Endothelial cell of umbilical vein (primary cell): ENCODE measurements at regions not wholly inside any gene's neighbourhood (a gene's known extent, or its start where the extent isn't known, plus 50 kb on each side); places are given as distances from the start of the nearest gene placed in this dataset.

ENCODE experiments used
- BruUV-seq: library from RNA; stranded (reverse); fragments of 400-500 nt; replicated peaks from 2 replicates; lab custom pipeline; 2021; lab: Mats Ljungman, UMichigan
- CTCF ChIA-PET: fragments of 300-600, 350-600 bp; sonication (Branson Sonifier 250); formaldehyde crosslinking; loops from one replicate; lab custom pipeline; 2021; ENCODE audit warnings: antibody characterized with exemption, inconsistent platforms; lab: Charles Lee
- POLR2A ChIA-PET: fragments of 300-600, 350-600 bp; sonication (Branson Sonifier 250); formaldehyde crosslinking; loops from one replicate; lab custom pipeline; 2021; ENCODE audit warnings: antibody characterized with exemption, inconsistent platforms; lab: Charles Lee
- DNase-seq: peaks from one replicate; pipeline ENCODE4 v3.0.0-alpha.2; 2011; ENCODE audit warnings: low read depth, low spot score
- FAIRE-seq: peaks from 2 replicates; lab custom pipeline; 2011; peaks lifted over from hg19 to GRCh38; lab: Jason Lieb, UNC
- H2AFZ ChIP-seq: 2 replicates; pipeline ENCODE4 v1.6.0; 2012; ENCODE audit warnings: low read depth, low read length, control low read depth, inconsistent platforms
- H3K27ac ChIP-seq: 2 replicates; pipeline ENCODE4 v1.5.1; 2011; ENCODE audit warnings: low read depth, mild to moderate bottlenecking, control low read depth, low read length, moderate library complexity; ENCODE audit not compliant: insufficient read depth
- H3K27me3 ChIP-seq, 2 experiments: 2 replicates each; pipeline versions ENCODE4 v1.6.0 to v1.6.1; 2011; ENCODE audit warnings: low read length in 2 of 2, mixed read lengths in 1 of 2; ENCODE audit not compliant: control insufficient read depth in 2 of 2, insufficient read depth in 2 of 2
- H3K36me3 ChIP-seq, 2 experiments: 2 replicates in 1 of 2; 3 replicates in 1 of 2; pipeline ENCODE4 v1.5.1; 2011; ENCODE audit warnings: low read length in 2 of 2, mild to moderate bottlenecking in 1 of 2, moderate library complexity in 1 of 2; ENCODE audit not compliant: control insufficient read depth in 2 of 2, insufficient read depth in 2 of 2; ENCODE audit errors: extremely low read depth in 1 of 2
- H3K4me1 ChIP-seq: 3 replicates; pipeline ENCODE4 v1.5.1; 2011; ENCODE audit warnings: mild to moderate bottlenecking, low read length; ENCODE audit not compliant: control insufficient read depth, insufficient read depth; ENCODE audit errors: extremely low read depth
- H3K4me2 ChIP-seq: 2 replicates; pipeline ENCODE4 v1.6.1; 2011; ENCODE audit warnings: low read length, control low read depth, mixed read lengths; ENCODE audit not compliant: insufficient read depth
- H3K4me3 ChIP-seq, 3 experiments: fragments of 200-600 bp in 1 of 3; sonication (generic), shearing (Covaris generic) in 1 of 3; replicated peaks in 1 of 3; 2 replicates each; pipeline ENCODE4 v1.5.1; 2011 to 2016; ENCODE audit warnings: control low read depth in 3 of 3, low read length in 3 of 3, mild to moderate bottlenecking in 2 of 3, inconsistent platforms in 1 of 3, low read depth in 1 of 3, moderate library complexity in 1 of 3; ENCODE audit not compliant: insufficient read depth in 1 of 3
- H3K79me2 ChIP-seq: 2 replicates; pipeline ENCODE4 v1.6.0; 2012; ENCODE audit warnings: low read length, inconsistent platforms; ENCODE audit not compliant: control insufficient read depth, insufficient read depth
- H3K9ac ChIP-seq: replicated peaks from 2 replicates; pipeline ENCODE3; 2011; ENCODE audit warnings: low read length, control low read depth; ENCODE audit not compliant: insufficient read depth; ENCODE audit errors: extremely low read depth
- H3K9me1 ChIP-seq: replicated peaks from 3 replicates; pipeline ENCODE4 v1.6.0; 2011; ENCODE audit warnings: mild to moderate bottlenecking, low read length; ENCODE audit not compliant: control insufficient read depth, insufficient read depth; ENCODE audit errors: extremely low read depth
- H3K9me3 ChIP-seq: replicated peaks from 2 replicates; pipeline ENCODE4 v1.5.1; 2012; ENCODE audit warnings: low read length, inconsistent platforms; ENCODE audit not compliant: control insufficient read depth, insufficient read depth
- H4K20me1 ChIP-seq: replicated peaks from 2 replicates; pipeline ENCODE3; 2011; ENCODE audit warnings: mild to moderate bottlenecking, low read length; ENCODE audit not compliant: control insufficient read depth, insufficient read depth; ENCODE audit errors: extremely low read depth
- CTCF ChIP-seq, 2 donors: IDR thresholded peaks; 1 replicate in 1 of 2; 2 replicates in 1 of 2; pipeline ENCODE4 v1.5.1; 2011; ENCODE audit warnings: low read length in 2 of 2, mild to moderate bottlenecking in 2 of 2, moderate library complexity in 2 of 2, control low read depth in 1 of 2, inconsistent platforms in 1 of 2, low read depth in 1 of 2; ENCODE audit not compliant: insufficient read depth in 1 of 2; ENCODE audit errors: extremely low read depth in 1 of 2
- EZH2 ChIP-seq: IDR thresholded peaks from 2 replicates; pipeline ENCODE4 v1.6.1; 2012; ENCODE audit warnings: borderline replicate concordance, low read depth, mild to moderate bottlenecking, moderate library complexity, low read length, inconsistent platforms; ENCODE audit not compliant: severe bottlenecking
- FOS ChIP-seq: IDR thresholded peaks from 2 replicates; pipeline ENCODE4 v1.6.1; 2011; ENCODE audit warnings: mild to moderate bottlenecking, low read length, moderate library complexity, borderline replicate concordance; ENCODE audit not compliant: insufficient read depth
- GATA2 ChIP-seq: IDR thresholded peaks from 2 replicates; pipeline ENCODE4 v1.7.0; 2011; ENCODE audit warnings: low read depth, mild to moderate bottlenecking, moderate library complexity, mixed read lengths, low read length; ENCODE audit not compliant: insufficient read length, insufficient read depth
- JUN ChIP-seq: IDR thresholded peaks from 2 replicates; pipeline ENCODE4 v1.6.1; 2011; ENCODE audit warnings: borderline replicate concordance, low read depth; ENCODE audit not compliant: insufficient read length, insufficient read depth
- MYC ChIP-seq: IDR thresholded peaks from one replicate; pipeline ENCODE4 v1.6.1; 2011; ENCODE audit warnings: mild to moderate bottlenecking, low read depth, low read length
- POLR2A ChIP-seq: IDR thresholded peaks from 2 replicates; pipeline ENCODE4 v1.6.1; 2012; ENCODE audit warnings: low read depth, mild to moderate bottlenecking, control low read depth, low read length
- POLR2AphosphoS5 ChIP-seq: IDR thresholded peaks from 2 replicates; pipeline ENCODE4 v1.6.1; 2012; ENCODE audit warnings: low read depth, mild to moderate bottlenecking, control low read depth, low read length, moderate library complexity; ENCODE audit not compliant: insufficient read depth
- dilution Hi-C: fragments of 300-500 bp; cut with MboI; formaldehyde crosslinking; loops from one replicate; pipeline ENCODE4 v1.15.0; 2019; ENCODE audit warnings: low sequenced_read_pairs; ENCODE audit not compliant: extremely low pct_ligation_motif_present
- intact Hi-C: fragments of 100-400 bp; cut with micrococcal nuclease; formaldehyde crosslinking; loops from one replicate; pipeline ENCODE4 v1.10.0; 2022
- TF ChIP-seq, protein P1 (sequence below): IDR thresholded peaks from 2 replicates; pipeline ENCODE4 v1.6.1; 2011; ENCODE audit not compliant: insufficient read depth, insufficient read length

DNA sequence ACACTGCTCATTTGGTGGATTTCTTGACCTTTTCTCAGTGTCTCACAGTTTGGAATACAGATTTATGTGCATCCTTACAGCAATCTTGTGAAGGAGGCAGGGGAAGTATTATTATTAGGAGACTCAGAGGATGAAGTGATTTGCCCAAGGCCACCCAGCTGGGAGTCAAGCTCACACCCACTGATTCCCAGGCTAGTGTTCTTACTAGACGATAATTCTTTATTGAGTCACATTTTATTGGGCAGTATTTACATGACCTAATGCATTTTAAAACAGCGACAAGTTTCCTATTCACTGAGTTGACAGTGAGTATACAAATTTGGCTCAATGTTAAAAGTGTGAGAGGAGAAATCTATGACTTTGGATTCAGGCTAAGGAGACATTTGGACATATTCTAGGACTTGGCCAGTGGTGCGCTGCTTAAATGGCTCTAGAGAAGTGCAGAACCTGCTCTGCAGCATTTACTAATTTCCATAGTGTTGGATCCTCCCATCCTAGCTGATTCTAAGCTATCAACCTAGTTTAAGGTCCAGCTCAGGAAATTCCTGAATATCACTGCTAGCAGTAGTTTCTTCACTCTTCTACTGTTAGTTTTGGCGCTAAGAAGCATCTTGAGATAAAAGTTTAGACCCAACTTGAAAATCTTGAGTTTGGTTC, 199.3 kb downstream of the MTX2 start:
- dilution Hi-C loops (no loop called here), intact Hi-C loops (no loop called here)
- Histone ChIP-seq H3K27ac (no peak overlapping the region), H3K4me1 (peaks cover 4% of the 10 kb centered on the region), H3K9me1 (no peaks in the 10 kb centered on the region), H3K4me3 (no peak overlapping the region), H3K9me3 (no peaks in the 10 kb centered on the region), H3K36me3 (no peaks in the 10 kb centered on the region), H3K9ac (no peak overlapping the region), H3K4me2 (no peak overlapping the region), H3K79me2 (no peaks in the 10 kb centered on the region), H2AFZ (no peak overlapping the region), H3K27me3 (no peaks in the 10 kb centered on the region), H4K20me1 (no peaks in the 10 kb centered on the region)
- TF ChIP-seq POLR2A (no peak), MYC (no peak), GATA2 (no peak), FOS (no peak), EZH2 (no peak), POLR2AphosphoS5 (no peak), CTCF (IDR thresholded peaks at IDR 0.05; ENCODE audit: extremely low read depth in 1 of 2, insufficient read depth in 1 of 2, low read depth in 1 of 2, low read length in 2 of 2) (no peak), JUN (no peak)
- TF ChIP-seq, protein P1, sequence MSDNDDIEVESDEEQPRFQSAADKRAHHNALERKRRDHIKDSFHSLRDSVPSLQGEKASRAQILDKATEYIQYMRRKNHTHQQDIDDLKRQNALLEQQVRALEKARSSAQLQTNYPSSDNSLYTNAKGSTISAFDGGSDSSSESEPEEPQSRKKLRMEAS = no peak
- ChIA-PET CTCF (interaction anchor here (1.3 kb wide), 1 partner anchor 15 kb away, joined by 5 read pairs; no protein-coding TSS in a partner anchor), POLR2A (no interaction called here)
- no peak for DNase-seq
- no TSS peak for BruUV-seq
- no peak for FAIRE-seq
